ENCODE measurements at regions not wholly inside any gene's neighbourhood (a gene's known extent, or its start where the extent isn't known, plus 50 kb on each side); places are given as distances from the start of the nearest gene placed in this dataset.

DNA sequence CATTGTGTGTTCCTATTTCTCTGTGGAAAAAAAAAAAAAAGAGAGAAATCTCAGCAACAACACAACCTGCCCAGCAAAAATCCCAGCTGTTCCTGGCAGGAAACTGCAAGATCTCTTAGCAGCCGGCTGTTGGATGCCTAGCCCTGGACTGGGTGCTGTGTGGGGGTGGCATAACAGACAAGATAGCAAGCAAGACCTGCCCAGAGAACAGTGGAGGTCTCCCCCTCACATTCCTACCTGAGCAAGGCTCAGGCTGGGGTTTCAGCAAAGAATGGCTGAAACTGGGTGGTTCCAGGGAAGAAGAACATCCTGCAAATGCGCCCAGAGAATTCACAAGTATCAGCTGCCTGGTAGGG, 248.8 kb upstream of the ZMIZ1 start:
- no peak overlapping the region for H2BK15ac ChIP-seq (replicated peaks; ENCODE audit: low read depth)
- no peak overlapping the region for H3K23ac ChIP-seq (ENCODE audit: low read length)
- H3K79me2 ChIP-seq (ENCODE audit: control insufficient read depth, insufficient read depth, low read length) = no peaks in the 10 kb centered on the region
- H2BK120ac ChIP-seq (ENCODE audit: low read depth, low read length) = no peak overlapping the region
- no peak overlapping the region for H3K4ac ChIP-seq (ENCODE audit: low read depth, low read length)
- no peak overlapping the region for H3K4me2 ChIP-seq (ENCODE audit: low read length)
- no peak overlapping the region for H3K9ac ChIP-seq (ENCODE audit: low read length)
- no peak overlapping the region for H4K8ac ChIP-seq (ENCODE audit: low read depth, low read length)
- H3K56ac ChIP-seq (ENCODE audit: low read length) = no peak overlapping the region
- no peaks in the 10 kb centered on the region for H3K79me1 ChIP-seq (ENCODE audit: low read length)
- no CpG with 5 or more reads among the region's 2 CpGs for WGBS (ENCODE audit: extremely low coverage, insufficient coverage, low lambda C conversion rate)
- H2BK5ac ChIP-seq (ENCODE audit: low read length) = no peak overlapping the region
- DNase-seq = no peak
- H3K27ac ChIP-seq (ENCODE audit: low read depth, low read length) = no peak overlapping the region
- H3K4me3 ChIP-seq (ENCODE audit: low read length) = no peak overlapping the region
- no peak overlapping the region for H4K5ac ChIP-seq (ENCODE audit: low read length)
- H3K36me3 ChIP-seq (ENCODE audit: control insufficient read depth, insufficient read depth, low read length) = no peaks in the 10 kb centered on the region
- no peak overlapping the region for H3K18ac ChIP-seq (ENCODE audit: low read length)
- no peaks in the 10 kb centered on the region for H3K27me3 ChIP-seq (ENCODE audit: insufficient read depth, low read length, poor library complexity)
- no peaks in the 10 kb centered on the region for H3K4me1 ChIP-seq (ENCODE audit: control insufficient read depth, low read depth, low read length)
- no peak overlapping the region for H2AK5ac ChIP-seq (ENCODE audit: low read length)

DNA sequence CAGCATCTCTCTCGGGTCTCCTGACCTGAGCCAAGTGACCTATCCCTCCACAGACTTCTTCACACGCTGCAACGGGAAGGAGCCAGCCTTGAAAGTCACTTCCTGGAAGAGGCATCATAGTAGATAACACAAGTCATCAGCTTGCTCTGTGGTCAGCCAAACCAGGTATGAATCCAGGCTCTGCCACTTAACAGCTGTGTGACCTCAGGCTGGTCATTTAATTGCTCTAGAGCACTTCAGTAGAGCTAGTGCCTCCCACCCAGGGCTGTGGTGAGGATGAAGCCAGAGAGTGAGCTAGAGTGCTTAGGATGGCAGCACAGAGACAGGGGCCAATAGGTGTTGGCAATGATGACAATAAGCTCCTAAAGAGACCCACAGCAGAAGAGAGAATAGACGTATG, 247.7 kb upstream of the ZMIZ1 start:
- Histone ChIP-seq H3K4me3 (ENCODE audit: low read length) (no peak overlapping the region), H2BK15ac (replicated peaks; ENCODE audit: low read depth) (no peak overlapping the region), H3K4ac (ENCODE audit: low read depth, low read length) (no peak overlapping the region), H3K18ac (ENCODE audit: low read length) (no peak overlapping the region), H2AK5ac (ENCODE audit: low read length) (no peak overlapping the region), H3K4me1 (ENCODE audit: control insufficient read depth, low read depth, low read length) (no peaks in the 10 kb centered on the region), H3K9ac (ENCODE audit: low read length) (no peak overlapping the region), H3K56ac (ENCODE audit: low read length) (no peak overlapping the region), H3K4me2 (ENCODE audit: low read length) (no peak overlapping the region), H2BK5ac (ENCODE audit: low read length) (no peak overlapping the region), H3K27ac (ENCODE audit: low read depth, low read length) (no peak overlapping the region), H3K36me3 (ENCODE audit: control insufficient read depth, insufficient read depth, low read length) (no peaks in the 10 kb centered on the region), H4K8ac (ENCODE audit: low read depth, low read length) (no peak overlapping the region), H4K5ac (ENCODE audit: low read length) (no peak overlapping the region), H3K79me1 (ENCODE audit: low read length) (no peaks in the 10 kb centered on the region), H3K27me3 (ENCODE audit: insufficient read depth, low read length, poor library complexity) (no peaks in the 10 kb centered on the region), H3K79me2 (ENCODE audit: control insufficient read depth, insufficient read depth, low read length) (no peaks in the 10 kb centered on the region), H3K23ac (ENCODE audit: low read length) (no peak overlapping the region), H2BK120ac (ENCODE audit: low read depth, low read length) (no peak overlapping the region)
- DNase-seq = no peak
- WGBS (ENCODE audit: extremely low coverage, insufficient coverage, low lambda C conversion rate) = no CpG with 5 or more reads among the region's 4 CpGs

DNA sequence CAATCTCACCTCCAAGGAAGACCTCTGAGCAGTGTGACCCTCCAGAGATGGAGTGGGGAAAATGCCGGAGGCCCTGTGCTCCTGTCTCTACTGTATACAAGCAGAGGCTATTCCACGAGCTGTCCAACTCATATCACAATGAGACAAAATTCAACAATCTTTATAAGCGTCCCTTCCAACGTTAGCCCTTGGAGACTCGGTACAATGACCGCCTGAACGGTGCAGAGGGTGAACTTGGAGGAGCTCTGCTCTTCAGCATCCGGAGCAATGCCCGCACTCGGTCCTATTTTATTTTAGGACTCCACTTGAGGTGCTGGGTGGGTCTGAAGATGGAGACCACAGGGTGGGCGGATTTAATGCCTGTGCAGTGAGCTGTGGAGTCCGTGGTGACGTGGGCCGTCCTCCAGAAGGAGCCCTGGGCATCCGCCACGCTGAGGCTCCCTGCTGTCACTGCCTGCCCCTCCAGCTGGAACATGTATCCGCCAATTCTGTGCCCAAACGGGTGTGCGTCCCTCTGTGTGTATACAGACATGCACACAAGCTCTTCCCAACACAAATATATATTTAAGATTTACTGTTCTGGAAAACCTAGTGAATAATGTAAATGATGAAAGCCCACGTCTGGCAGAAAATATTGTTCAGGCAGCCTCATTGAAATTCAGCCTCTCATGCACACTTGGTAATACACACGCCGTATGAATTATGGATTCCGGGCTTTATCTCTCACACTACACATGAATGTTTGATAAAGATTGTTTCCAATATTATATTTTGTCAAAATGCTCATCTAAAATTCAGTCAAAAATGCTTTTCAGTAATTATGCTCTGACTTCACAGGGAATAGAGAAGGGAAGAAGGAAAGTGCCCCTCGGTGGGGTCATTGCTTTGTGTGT, 239.9 kb upstream of the ZMIZ1 start:
- WGBS (ENCODE audit: extremely low coverage, insufficient coverage, low lambda C conversion rate) = no CpG with 5 or more reads among the region's 24 CpGs
- Histone ChIP-seq H2AK5ac (ENCODE audit: low read length) (no peak overlapping the region), H3K79me2 (ENCODE audit: control insufficient read depth, insufficient read depth, low read length) (no peaks in the 10 kb centered on the region), H3K36me3 (ENCODE audit: control insufficient read depth, insufficient read depth, low read length) (no peaks in the 10 kb centered on the region), H4K8ac (ENCODE audit: low read depth, low read length) (no peak overlapping the region), H3K56ac (ENCODE audit: low read length) (no peak overlapping the region), H2BK5ac (ENCODE audit: low read length) (no peak overlapping the region), H3K4me1 (ENCODE audit: control insufficient read depth, low read depth, low read length) (no peaks in the 10 kb centered on the region), H2BK120ac (ENCODE audit: low read depth, low read length) (no peak overlapping the region), H4K5ac (ENCODE audit: low read length) (no peak overlapping the region), H3K4ac (ENCODE audit: low read depth, low read length) (no peak overlapping the region), H3K9ac (ENCODE audit: low read length) (no peak overlapping the region), H3K4me2 (ENCODE audit: low read length) (no peak overlapping the region), H3K18ac (ENCODE audit: low read length) (no peak overlapping the region), H3K27ac (ENCODE audit: low read depth, low read length) (no peak overlapping the region), H3K79me1 (ENCODE audit: low read length) (no peaks in the 10 kb centered on the region), H3K23ac (ENCODE audit: low read length) (no peak overlapping the region), H2BK15ac (replicated peaks; ENCODE audit: low read depth) (no peak overlapping the region), H3K27me3 (ENCODE audit: insufficient read depth, low read length, poor library complexity) (no peaks in the 10 kb centered on the region), H3K4me3 (ENCODE audit: low read length) (no peak overlapping the region)
- DNase-seq = no peak

DNA sequence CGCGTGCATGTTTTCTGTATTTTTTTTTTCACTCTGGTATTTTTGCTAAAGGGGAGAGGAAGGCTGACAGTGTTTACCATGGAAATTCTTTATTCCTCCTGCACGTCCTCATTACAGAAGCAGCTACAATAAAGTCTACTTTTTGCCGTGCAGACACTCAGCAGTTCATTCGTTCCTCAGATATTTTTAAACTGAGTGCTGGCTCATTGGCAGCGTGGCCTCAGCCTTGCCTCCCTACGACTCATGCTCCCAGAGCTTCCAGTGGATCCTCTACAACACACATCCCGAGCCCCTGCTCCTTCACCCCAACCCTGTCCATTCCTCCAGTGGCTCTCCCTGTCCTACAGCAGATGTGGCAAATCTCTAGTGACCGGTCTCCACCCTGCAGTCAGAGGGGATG, 239.2 kb upstream of the ZMIZ1 start:
- no peak for DNase-seq
- H3K27me3 ChIP-seq (ENCODE audit: insufficient read depth, low read length, poor library complexity) = no peaks in the 10 kb centered on the region
- no peak overlapping the region for H3K56ac ChIP-seq (ENCODE audit: low read length)
- no peak overlapping the region for H3K4me3 ChIP-seq (ENCODE audit: low read length)
- no peak overlapping the region for H3K9ac ChIP-seq (ENCODE audit: low read length)
- no peak overlapping the region for H4K8ac ChIP-seq (ENCODE audit: low read depth, low read length)
- H3K36me3 ChIP-seq (ENCODE audit: control insufficient read depth, insufficient read depth, low read length) = no peaks in the 10 kb centered on the region
- whole genome bisulfite sequencing (ENCODE audit: extremely low coverage, insufficient coverage, low lambda C conversion rate) = no CpG with 5 or more reads among the region's 9 CpGs
- H3K4me2 ChIP-seq (ENCODE audit: low read length) = no peak overlapping the region
- H3K27ac ChIP-seq (ENCODE audit: low read depth, low read length) = no peak overlapping the region
- no peaks in the 10 kb centered on the region for H3K79me2 ChIP-seq (ENCODE audit: control insufficient read depth, insufficient read depth, low read length)
- no peak overlapping the region for H3K23ac ChIP-seq (ENCODE audit: low read length)
- H3K79me1 ChIP-seq (ENCODE audit: low read length) = no peaks in the 10 kb centered on the region
- H2BK15ac ChIP-seq (replicated peaks; ENCODE audit: low read depth) = no peak overlapping the region
- H4K5ac ChIP-seq (ENCODE audit: low read length) = no peak overlapping the region
- no peak overlapping the region for H3K18ac ChIP-seq (ENCODE audit: low read length)
- no peak overlapping the region for H2BK5ac ChIP-seq (ENCODE audit: low read length)
- no peak overlapping the region for H2BK120ac ChIP-seq (ENCODE audit: low read depth, low read length)
- no peaks in the 10 kb centered on the region for H3K4me1 ChIP-seq (ENCODE audit: control insufficient read depth, low read depth, low read length)
- H2AK5ac ChIP-seq (ENCODE audit: low read length) = no peak overlapping the region
- H3K4ac ChIP-seq (ENCODE audit: low read depth, low read length) = no peak overlapping the region

DNA sequence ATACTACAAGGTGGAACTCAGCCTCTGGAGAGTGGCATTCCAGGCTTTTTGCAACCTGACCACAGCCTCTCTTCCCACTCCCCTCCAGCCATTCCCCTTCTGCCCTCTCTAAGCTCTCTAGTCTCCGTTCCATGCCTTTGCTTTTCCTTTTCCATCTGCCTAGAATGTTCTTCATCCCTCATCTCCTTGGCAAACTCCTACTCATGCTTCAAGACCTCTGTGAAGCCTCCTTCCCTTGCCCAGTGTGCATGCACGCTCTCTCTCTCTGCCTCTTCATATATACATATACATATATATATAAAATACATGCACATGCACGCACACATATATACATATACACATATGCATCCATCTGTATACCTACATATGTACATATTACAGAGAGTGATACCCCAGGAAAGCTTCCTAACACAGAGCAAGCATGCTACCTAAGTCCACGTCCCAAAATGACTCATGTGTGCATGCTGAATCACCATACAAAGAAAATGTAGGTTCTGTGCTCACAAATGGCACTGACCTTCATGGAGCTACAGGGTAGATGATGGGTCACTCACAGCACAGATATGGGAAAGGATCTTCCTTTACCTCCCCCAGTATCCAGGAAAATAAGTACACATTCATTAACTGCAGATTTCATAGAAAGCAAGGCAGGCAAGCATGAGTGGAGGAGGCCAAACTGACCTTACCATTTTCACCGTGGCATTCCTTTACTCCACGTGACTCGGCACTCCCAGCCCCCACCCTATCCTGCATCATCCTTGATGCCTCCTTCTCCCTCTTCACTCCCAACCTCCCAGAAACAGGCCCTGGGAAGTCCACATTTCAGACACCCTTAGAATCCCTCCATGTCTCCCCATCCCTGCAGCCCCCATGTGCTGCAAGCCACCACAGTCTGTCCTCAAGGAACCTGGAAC, 238.4 kb upstream of the ZMIZ1 start:
- Histone ChIP-seq H3K56ac (ENCODE audit: low read length) (no peak overlapping the region), H3K27ac (ENCODE audit: low read depth, low read length) (no peak overlapping the region), H3K36me3 (ENCODE audit: control insufficient read depth, insufficient read depth, low read length) (no peaks in the 10 kb centered on the region), H2BK15ac (replicated peaks; ENCODE audit: low read depth) (no peak overlapping the region), H3K4me1 (ENCODE audit: control insufficient read depth, low read depth, low read length) (no peaks in the 10 kb centered on the region), H3K4me2 (ENCODE audit: low read length) (no peak overlapping the region), H3K4ac (ENCODE audit: low read depth, low read length) (no peak overlapping the region), H3K27me3 (ENCODE audit: insufficient read depth, low read length, poor library complexity) (no peaks in the 10 kb centered on the region), H3K79me2 (ENCODE audit: control insufficient read depth, insufficient read depth, low read length) (no peaks in the 10 kb centered on the region), H3K23ac (ENCODE audit: low read length) (no peak overlapping the region), H3K9ac (ENCODE audit: low read length) (no peak overlapping the region), H3K79me1 (ENCODE audit: low read length) (no peaks in the 10 kb centered on the region), H3K4me3 (ENCODE audit: low read length) (no peak overlapping the region), H4K8ac (ENCODE audit: low read depth, low read length) (no peak overlapping the region), H2BK120ac (ENCODE audit: low read depth, low read length) (no peak overlapping the region), H3K18ac (ENCODE audit: low read length) (no peak overlapping the region), H2BK5ac (ENCODE audit: low read length) (no peak overlapping the region), H2AK5ac (ENCODE audit: low read length) (no peak overlapping the region), H4K5ac (ENCODE audit: low read length) (no peak overlapping the region)
- WGBS (ENCODE audit: extremely low coverage, insufficient coverage, low lambda C conversion rate) = no CpG with 5 or more reads among the region's 7 CpGs
- no peak for DNase-seq

All from mesendoderm (in vitro differentiated cells).